HK-2 (cell line): ENCODE measurements at regions not wholly inside any gene's neighbourhood (a gene's known extent, or its start where the extent isn't known, plus 50 kb on each side); places are given as distances from the start of the nearest gene placed in this dataset.
"Not testable (repeated sequence)": the region's sequence is repeated elsewhere in the genome, so short reads cannot be mapped to it uniquely, and the experiment has no call there.

Experiments used
- DNase-seq: peaks from one replicate; pipeline ENCODE4 v3.0.0-alpha.2; 2018; ENCODE audit not compliant: unreplicated experiment

DNA sequence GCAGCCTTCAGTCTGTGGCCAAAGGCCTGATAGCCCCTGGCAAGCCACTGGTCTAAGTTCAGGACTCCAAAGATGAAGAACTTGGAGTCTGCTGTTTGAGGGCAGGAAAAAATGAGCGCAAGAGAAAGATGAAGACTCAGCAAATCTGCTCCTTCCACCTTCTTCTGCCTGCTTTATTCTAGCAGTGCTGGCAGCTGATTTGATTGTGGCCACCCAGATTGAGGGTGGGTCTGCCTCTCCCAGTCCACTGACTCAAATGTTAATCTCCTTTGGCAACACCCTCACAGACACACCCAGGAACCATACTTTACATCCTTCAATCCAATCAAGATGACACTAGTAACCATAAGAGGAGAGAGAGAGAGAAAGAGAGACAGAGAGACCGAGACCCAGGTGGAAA is 127.6 kb downstream of the UTP18 start:
- no peak for DNase-seq

DNA sequence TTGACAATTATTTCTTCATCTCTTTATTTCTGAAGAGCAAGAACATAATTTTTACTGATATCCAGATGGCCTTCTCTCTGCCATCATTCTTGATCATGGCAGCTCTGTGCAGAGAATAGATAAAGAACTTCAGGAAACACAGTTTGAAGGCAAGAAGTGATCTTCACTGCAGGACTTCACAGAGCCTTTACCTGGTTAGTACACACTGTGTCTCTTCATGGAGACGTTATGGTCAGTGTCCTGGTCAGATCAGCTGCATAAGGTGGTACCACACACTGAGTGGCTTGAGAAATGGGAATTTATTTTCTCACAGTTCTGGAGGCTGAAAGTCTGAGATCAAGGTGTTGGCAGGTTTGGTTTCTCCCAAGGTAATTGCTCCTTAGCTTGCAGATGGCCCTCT is 129.5 kb downstream of the UTP18 start:
- no peak for DNase-seq

DNA sequence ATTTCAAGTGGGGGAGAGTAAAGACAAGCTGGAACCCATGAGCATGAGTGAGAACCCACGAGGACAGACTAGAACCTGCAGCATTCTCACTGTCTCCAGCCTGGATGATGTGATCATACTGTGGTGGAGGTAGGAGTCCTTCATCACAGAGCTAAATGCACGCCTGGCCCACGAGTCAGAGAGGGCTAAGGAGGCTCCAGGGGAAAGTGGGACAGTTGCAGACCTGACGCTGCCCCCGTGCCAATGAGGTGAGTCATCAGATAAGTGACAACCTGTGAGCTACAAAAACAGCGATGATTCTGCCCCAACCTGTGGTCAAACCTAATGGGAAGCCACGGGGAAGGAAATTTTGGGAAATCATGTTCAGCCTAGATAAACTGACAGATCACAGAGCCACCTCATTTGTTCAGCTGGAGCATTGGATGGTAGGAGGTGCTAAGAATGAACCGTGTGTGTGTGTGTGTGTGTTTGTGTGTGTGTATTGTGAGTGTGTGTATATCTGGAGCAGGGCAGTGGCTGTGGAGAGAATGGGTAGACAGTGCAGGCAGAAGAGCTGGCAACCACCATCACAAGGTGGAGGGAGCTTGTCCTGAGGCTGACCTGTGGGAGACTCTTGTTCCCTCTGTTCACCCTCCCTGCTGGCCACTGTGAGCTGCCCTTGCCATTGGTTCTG is 131.8 kb downstream of the UTP18 start:
- DNase-seq: no peak

DNA sequence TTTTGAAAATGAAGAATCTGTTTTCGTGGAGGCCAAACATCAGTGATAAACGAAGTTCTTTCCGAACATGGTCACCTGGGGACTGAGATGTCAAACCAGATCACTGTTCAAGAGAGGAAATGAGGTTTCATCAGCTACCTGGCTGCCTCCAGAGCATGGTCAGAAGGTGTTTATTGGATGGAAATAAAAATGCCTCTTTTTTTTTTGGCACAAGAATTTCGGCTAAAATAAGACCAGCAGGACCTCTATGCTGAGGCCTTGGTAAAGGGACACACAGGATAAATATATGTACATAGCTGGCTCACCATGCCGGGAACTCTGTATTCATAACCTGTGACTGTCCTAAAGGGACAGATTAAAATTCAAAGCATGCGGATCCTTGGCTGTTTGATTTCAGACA is 135.3 kb downstream of the UTP18 start:
- DNase-seq: no peak

DNA sequence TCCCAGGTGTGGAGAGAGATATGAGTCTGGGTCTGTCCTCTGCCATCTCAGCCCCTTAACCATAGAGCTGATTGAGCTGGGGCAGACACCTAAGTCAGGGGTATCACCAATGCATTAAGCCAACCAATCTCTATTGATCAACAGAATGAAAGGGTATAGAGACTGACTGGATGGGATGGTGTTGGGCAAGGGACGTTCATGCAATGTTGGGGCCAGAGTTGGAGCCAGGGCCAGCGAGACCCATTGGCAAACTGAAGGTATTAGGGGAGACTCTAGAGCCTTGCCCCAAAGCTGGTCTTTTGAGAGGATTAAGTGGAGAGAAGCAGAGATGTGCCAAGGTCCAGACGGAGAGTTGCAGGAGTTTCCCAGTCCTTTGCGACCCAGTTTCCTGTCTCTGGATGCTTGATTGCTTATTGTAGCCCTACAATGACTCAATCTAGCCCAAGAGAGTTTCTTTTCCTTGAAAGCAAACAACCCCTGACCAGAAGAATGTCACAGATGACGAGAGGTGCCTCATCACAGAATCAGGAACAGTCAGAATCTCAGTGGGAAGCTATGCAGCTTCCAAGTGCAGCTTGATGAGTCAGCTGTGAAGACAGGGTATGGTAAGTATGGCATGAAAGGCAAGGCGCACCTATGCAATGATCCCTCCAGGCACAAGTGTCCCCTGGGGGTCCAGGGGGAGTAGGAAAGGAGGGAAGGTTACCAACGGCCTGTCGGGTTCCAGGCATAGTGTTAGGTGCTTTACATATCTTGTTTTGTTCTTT is 137.2 kb downstream of the UTP18 start:
- peak; percentile 33 for DNase-seq

DNA sequence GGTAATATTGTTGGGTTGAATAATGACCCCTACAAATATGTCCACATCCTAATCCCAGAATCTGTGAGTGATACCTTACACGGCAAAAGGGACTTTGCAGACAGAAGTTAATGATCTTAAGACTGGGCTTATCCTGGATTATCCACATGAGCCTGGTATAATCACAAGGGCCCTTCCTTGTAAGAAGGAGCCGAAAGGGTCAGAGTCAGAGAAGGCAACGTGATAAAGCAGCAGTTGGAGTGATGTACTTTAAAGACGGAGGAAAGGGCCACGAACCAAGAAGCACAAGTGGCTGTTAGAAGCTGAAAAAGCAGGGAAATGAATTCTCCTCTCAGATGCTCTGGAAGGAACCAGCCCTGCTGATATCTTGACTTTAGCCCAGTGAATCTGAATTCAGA is 137.8 kb downstream of the UTP18 start:
- no peak for DNase-seq

DNA sequence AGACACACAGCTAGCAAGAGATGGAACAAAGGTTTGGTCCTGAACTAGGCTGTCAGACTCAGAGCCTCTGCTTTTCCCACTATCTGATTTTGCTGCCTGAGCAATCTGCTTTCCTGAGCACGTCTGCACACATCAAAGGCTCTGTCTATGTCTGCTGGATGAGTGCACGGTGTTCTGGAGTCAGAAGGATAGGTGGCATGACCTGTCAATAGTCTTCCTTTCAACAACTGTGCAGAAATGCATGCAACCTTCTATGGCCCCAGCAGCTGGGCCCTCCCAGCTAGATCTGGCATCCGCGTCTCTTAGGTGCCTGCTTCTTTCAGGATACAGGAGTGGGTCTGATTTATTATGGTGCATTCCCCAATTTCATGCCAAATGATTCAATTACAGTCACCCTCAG is 138.3 kb downstream of the UTP18 start:
- DNase-seq: no peak

DNA sequence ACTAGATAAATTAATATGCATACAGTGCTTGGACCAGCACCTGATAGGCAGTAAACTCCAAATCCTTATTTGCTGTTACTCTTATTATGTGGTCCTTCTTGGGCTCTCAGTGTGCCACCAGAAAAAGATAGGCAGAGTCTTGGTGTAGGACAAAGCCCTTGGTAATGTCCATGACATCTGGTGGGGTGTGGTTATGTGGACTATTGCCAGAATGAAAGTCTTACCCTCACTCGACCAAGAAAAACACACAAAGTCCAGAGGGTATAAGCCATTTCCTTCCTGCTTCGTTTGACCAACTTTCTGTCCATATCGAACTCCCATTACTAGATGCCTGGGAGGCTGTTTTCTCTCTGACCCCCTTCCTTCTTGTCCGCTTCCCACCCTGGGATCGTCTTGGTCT is 140.9 kb downstream of the UTP18 start:
- DNase-seq: no peak

DNA sequence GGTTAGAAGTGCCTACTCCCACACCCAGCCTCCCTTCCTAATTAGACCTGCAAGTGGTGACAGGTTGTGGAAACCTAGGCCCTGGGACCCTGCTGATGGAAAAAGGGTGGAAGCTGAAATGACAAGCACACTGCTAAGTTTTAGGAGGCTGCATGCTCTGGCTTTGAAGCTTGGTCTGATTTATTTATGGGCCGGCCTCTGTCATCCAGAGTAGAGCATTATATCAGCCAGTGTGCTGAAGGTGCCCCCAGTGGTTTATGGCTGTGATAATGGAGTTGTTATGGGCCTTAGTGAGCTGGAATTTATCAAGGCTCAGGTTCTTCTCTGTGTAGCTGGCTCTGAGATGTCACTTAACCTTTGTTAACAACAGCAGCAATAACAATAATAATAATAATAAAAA is 142.6 kb downstream of the UTP18 start:
- DNase-seq: no peak

DNA sequence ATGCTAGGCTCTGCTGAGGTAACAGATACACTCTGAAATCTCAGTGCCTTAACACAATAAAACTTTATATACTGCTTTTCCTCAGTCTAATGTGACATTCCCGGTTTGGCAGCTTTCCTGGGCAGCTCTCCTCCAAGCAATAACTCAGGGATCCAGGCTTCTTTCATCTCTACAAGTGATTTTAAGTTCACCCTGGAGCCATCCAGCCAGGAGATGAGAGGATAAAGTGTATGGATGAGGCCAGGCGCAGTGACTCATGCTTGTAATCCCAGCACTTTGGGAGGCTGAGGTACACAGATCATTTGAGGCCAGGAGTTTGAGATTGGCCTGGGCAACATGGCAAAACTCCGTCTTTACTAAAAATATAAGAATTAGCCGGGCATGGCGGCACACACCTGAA is 147.2 kb downstream of the UTP18 start:
- DNase-seq: no peak

DNA sequence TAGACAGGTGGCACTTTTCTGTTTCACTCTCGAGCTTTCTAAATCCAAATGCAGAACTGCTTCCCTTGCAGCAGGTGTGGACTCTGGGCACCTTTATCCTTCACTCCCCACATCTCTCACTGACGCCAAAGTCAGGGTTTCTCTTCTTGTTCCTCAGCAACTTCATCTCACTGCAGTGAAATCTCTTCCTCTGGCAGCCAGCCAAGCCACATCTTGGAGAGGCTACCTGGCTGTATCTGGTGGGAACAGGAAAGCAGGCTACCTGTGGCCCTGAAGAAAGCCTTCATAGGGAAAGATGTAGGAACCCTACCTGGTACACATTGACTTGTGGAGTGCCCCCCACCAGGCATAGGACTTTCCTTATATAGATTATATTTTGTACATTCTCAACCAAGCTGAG is 159.1 kb downstream of the UTP18 start:
- DNase-seq: no peak

DNA sequence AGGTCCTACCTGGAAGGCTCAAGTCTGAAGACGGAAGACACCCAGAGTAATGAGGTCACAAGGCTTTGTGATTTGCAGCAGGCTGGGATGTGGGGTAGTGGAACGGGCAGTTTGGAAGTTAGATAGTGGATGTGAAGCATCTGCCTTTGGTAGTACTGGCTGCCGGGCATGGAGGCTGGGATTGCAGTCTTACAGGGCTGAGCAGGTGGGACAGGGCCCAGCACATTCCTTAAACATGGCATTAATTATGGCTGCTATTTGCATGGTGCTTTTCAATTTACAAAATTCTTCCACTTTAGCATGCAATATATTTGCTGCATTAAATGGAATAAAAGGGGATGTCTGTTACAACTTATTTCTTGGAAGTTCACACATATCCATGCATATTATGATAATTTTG is 161.2 kb downstream of the UTP18 start:
- DNase-seq: no peak

DNA sequence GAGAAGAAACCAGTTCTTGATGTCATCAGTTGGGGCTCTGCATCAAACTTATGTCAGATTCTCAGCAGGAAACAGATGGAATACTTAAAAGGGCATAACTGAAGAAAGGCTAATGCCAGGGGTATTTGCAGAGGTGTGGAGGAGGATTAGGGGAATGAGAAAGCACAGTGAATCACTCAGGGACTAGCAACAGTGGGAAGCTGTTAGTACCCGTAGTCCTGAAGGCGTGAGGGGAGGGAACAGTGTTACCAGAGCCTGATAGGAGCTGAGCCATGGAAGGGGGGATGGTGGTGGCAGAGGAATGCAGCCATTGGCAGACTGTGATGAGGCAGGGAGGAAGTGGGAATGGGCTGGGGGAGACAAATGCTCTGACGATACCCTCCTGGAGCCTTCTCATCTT is 162.3 kb downstream of the UTP18 start:
- no peak for DNase-seq

DNA sequence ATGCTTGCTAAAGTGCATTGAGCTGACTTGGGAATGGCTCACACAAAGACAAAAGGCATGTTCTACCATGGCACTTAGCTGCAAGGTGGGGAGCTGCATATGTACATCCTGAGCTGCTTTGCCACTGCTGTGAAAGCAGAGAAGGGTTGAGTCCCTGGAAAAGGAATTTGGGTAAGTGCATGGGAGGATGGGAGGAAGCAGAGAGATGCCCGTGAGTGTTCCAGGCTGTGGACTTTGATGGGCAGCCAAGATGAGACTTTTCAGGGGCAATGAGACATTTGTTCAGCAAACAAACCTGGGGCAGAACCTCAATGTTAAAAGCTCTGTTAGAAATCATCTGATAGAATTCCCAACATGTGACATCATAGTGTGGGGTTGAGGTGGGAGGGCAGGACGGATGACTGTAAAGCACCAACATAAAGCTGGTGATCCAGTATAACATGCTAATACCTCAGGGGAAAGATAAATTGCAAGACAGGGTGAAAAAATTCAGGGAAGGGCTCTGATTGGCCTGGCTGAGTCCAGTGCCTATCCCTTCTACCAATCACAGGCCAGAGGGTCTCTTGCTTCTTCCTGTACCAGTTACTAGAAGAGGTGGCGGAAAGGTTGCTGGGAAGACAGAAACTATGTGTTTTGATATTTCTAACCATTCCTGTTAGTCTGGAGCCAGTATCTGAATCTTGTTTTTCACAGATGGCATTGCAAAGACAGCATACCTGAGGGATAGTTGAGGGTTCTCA is 163.2 kb downstream of the UTP18 start:
- no peak for DNase-seq

DNA sequence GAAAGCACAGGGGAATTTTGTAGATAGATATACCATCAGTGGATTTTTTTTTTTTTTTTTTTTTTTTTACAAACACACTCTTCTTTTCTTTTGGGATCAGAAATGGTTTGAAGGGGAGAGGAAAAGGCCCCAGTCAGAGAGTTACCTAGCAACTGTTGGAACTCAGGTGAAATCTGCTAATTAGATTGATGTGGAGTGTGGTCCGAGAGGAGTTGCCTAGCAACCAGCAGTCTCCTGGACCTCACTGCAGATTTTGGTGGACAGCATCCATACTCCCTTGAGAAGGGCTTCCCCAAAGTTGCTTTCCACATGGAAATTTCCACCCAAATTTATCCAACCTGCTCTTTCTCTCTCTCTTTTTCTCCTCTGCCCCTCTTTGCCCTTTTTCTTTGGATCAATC is 165.4 kb downstream of the UTP18 start:
- no peak for DNase-seq

DNA sequence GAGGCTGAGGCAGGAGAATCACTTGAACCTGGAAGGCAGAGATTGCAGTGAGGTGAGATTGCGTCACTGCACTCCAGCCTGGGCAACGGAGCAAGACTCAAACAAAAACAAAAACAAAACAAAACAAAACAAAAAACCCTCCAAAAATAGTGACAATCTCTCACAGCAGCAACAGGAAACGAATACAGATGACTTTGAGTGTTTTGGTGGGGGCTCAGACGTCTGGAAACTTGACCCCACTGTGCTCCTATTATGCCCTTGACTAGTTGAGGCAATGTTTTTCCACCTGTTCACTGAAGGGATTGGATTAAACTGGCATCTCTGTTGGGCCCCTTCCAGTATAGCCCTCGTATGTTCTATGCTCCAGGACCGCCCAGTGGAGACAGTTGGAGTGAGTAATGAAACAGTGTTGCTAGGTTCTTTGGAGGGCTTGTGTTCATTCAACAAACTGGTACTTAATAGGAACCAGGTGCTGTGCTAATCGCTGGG is 167.0 kb downstream of the UTP18 start:
- no peak for DNase-seq

DNA sequence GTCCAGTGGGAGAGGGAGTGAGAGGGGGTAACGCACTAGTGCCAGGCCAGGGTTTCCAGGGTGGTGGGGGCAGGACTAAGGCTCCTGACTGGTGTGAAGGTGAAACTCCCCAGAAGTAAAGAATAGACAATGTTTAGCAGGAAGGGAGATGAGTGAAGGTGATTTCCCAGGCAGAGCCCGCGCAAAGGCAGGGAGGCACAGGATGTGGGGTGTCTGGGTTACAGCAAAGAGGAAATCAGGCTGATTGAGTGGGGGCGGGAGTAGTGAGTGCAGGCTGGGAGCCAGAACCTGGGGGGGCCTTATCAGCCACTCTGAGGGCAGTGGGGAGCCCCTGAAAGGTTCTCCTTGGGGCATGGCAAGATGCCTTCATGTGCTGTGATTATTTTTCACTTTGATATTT is 167.5 kb downstream of the UTP18 start:
- no peak for DNase-seq

DNA sequence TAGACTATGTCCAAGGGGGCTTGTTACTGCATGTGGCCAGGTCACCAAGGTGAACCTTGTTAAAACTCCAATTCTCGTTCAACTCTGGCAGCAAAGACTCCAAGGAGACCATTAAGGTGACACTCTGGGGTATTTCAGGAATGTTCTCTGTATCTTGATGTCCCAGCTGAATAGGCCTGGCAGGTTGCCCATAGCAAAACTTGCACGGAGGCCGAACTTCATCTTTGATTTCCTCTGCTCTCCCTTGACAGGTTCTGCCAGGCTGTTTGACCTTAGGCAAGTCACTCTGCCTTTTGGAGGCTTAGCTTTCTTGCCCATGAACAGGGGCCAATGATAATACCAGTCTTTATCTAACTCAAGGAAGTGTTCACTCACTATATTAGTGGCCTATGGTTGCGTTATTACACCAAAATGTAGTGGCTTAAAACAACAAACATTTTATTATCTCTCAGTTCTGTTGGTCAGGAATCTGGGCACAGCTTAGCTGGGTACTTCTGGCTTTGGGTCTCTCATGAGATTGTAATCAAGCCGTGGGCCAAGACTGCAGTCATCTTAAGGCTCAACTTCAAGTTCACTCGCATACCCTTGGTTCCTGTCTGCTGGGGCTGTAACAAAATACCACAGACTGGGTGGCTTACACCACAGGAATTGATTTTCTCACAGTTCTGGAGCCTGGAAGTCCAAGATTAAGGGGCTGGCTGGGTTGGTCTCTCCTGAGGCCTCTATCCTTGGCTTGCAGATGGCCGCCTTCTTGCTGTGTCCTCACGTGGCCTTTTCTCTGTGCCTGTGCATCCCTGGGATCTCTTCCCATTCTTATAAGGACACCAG is 168.5 kb downstream of the UTP18 start:
- DNase-seq: no peak

DNA sequence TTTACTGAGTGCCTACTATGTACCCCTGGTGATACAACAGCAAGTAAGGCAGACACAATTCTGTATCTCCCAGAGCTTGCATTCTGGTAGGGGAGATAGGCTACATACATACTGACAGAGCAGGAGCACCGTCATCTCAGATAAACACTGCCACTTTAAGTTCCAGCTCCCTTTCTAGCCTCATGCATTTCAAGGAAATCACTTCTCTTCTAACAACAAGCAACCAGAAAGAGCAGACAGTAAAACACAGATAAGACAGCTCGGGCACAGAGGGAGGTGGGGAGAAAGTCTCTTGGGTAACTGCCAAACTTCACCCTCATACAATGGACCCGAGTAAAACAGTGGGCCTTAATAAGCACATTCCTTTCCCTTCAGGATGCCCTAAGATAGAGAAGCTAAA is 169.6 kb downstream of the UTP18 start:
- DNase-seq: not testable (repeated sequence)

DNA sequence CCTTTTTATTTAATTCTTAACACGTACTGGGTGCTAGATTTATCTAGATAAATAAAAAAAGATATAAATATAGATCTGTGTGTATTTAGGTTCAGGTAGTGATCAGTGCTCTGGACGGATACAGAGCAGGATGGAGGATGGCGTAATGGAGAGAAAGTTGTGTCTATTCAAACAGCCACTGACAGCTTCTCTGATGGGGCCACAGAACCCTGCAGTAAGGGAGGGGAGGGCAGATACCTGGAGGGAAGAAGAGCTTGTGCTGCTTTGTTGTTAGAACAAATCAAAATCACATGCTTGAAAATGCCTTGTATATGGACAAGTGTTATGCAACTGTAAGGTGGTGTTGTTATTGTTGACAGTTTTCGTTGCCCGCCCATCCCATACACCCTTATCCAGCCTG is 170.2 kb downstream of the UTP18 start:
- DNase-seq: no peak

DNA sequence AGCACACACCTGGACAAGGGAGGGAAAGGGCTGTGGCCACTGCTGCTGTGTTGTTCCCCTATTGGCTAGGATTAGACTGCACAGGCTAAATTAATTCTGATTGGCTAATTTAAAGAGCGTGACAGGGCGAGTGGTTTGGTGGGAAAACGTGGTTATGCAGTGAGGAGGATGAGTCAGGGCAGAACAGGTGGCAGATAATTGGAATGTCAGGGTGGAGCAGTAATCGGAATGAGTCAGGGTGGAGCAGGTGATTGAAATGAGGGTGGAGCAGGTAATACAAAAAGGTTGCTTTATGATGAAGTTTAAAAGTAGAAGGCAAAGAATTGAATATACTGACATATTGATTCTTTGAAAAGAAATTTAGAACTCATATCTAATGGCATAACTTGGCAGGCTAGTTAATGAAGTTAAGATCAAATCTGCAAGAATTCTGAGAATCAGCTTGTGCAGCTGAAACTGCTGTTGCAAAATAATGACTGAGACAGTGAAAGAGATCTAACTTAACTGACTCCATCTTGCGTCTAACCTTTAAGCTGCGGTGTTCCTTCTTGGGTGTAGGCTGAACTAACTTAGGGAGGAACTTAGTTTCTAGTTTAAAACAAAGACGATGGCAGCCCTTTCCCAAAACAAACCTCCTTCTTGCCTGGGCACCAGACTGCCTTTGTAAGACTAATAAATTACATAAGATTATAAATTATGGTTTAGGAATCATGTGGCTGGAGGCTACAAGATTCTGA is 174.3 kb downstream of the UTP18 start:
- DNase-seq: no peak
